ENCODE measurements at regions not wholly inside any gene's neighbourhood (a gene's known extent, or its start where the extent isn't known, plus 50 kb on each side); places are given as distances from the start of the nearest gene placed in this dataset.
"Not testable (repeated sequence)": the region's sequence is repeated elsewhere in the genome, so short reads cannot be mapped to it uniquely, and the experiment has no call there.

DNA sequence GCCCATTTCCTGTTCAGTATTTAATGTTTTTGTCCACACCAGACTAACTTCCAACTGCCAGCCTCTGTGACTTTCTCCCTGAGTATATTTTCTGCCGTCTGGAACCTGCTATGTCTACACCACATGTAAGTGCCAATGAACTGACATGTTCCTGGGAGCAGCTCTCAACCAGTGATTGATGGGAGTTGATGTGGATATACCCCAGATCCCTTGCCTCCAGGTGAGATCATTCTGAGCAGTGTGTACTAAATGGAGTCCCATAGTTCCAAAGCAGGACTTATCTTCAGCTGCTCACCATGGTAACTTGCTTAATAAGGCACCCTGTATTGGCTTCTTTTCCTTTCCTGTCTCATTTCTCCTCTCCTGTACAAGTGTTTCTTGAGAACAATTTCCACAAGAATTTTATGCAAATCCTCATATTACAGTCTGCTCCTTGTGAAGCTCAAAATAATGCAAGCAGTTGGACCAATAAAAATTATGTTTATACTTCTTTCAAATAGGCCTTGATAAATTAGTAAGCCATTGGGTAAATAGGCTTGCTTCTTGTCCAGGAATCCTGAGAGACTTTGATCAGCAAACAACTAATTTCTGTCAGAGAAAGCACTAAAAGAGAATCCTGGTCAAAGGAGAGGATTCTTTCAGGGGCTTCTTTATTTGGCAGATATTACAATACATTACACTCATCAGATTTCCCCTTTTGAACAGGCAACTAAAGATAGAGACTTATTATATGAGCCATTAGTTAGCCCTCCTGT, 911.7 kb upstream of the NDST4 start:
- DNase-seq, result no peak

- DNase-seq, result no peak
Measured at GRCh38 chr4:116023049-116023448, 909.6 kb upstream of the NDST4 start.

DNA sequence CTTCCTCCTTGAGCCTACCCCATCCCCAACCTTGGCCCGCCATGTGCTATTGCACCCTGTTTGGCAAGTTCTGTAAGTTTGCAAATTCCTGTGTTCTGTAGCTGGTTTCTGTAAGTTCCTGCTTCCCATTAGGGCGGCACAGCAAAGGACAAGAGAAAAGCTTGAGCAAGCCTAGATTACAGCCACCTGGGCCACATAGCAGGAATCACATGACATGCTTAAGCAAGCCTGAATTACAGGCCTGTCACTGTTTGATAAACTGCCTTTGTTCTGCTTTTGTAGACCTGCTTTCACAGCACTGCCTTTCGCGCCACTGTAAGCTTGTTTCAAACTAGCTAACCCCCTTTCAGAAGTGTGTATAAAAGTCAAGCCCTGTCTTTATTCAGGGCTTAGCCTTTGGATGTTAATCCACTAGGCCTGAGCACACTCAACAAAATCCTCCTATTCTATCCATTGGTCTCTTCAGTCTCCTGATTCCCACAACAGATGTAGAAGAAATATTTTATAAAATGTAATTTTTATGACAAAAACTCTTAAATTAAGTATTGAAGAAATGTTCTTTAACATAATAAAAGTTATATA, 906.8 kb upstream of the NDST4 start:
- no peak for DNase-seq

- no peak for DNase-seq
Measured at GRCh38 chr4:116018831-116019230, 905.4 kb upstream of the NDST4 start.

DNA sequence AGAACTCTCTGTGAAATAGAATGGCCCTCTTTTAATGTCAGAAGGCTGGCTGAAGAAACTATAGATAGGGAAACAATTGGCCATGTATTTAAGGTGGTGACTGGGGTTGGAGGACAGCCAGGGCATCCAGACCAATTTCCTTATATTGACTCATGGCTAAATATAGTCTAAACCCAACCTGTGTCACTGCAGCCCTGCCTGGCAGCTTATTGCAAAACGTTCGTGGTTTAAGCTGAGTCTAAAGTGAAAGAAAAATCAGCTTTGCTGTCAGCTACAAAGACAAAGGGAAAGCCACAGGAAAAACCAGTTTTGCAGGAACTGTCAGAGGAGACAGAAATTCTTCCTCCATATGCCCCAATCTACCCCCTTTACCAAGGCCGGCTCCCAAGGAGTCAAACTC, 902.8 kb upstream of the NDST4 start:
- peak in 1 of 3 donors; percentile 21 for DNase-seq

GRCh38 chr4:116015549-116015948, 902.1 kb upstream of the NDST4 start:
- no peak for DNase-seq

GRCh38 chr4:116015062-116015461, 901.6 kb upstream of the NDST4 start:
- DNase-seq, result no peak

GRCh38 chr4:116010923-116011322, 897.5 kb upstream of the NDST4 start:
- no peak for DNase-seq

GRCh38 chr4:116005806-116006088, 892.3 kb upstream of the NDST4 start:
- no peak for DNase-seq

GRCh38 chr4:116005037-116005805, 891.8 kb upstream of the NDST4 start:
- DNase-seq, result peak in 1 of 3 donors; percentile 6

- no peak for DNase-seq
Measured at GRCh38 chr4:116001291-116001690, 887.9 kb upstream of the NDST4 start.

DNA sequence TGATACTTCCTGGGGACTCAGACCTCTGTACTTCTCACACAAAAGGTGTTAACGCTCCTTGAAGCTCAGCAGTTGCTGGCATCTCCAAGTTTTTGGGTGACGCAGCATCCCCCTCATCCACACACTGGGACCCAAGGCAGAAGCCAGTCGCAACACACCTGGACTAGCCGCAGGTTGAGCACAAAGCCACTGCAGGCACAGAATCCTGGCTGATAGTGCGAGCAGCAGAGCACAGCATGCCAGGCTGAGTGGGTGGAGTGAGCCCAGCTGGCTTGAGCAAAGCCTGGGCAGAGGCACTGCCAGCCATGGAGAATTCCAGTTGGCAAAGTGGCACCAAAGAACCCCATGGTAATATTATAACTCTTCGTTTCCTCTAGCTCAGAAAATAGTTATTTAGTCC, 873.2 kb upstream of the NDST4 start:
- no peak for DNase-seq

DNA sequence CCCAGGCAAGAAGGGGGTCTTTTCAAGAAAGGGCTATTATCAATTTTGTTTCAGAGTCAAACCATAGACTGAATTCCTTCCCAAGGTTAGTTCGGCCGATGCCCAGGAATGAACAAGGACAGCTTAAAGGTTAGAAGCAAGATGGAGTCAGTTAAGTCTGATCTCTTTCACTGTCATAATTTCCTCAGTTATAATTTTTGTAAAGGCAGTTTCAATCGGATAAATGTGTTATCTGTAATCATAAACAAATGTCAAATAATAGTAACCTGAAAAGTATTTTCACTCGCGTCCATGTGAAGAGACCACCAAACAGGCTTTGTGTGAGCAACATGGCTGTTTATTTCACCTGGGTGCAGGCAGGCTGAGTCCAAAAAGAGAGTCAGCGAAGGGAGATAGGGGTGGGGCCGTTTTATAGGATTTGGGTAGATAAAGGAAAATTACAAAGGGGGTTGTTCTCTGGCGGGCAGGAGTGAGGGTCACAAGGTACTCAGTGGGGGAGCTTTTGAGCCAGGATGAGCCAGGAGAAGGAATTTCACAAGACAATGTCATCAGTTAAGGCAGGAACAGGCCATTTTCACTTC, 862.1 kb upstream of the NDST4 start:
- DNase-seq, result not testable (repeated sequence)

GRCh38 chr4:115973768-115974167, 860.3 kb upstream of the NDST4 start:
- no peak for DNase-seq

DNA sequence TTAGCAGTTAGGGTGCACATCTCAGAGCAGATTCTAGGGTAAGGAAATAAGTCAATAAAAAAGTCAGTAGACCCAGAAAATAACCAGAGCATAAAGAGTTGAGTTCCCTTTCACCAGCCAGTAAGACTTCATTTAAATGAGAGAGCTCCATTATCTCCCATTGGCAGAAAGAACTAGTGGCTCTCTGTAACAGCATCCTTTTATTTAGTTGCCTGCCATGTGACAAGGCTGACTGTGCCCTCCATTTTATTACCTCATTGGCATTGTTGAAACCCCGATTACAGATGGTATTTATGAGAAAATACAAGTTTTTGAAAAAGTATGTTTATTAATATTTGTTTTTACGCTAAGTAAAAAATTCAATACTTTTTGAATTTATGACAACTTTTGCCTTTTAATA, 859.5 kb upstream of the NDST4 start:
- no peak for DNase-seq

DNA sequence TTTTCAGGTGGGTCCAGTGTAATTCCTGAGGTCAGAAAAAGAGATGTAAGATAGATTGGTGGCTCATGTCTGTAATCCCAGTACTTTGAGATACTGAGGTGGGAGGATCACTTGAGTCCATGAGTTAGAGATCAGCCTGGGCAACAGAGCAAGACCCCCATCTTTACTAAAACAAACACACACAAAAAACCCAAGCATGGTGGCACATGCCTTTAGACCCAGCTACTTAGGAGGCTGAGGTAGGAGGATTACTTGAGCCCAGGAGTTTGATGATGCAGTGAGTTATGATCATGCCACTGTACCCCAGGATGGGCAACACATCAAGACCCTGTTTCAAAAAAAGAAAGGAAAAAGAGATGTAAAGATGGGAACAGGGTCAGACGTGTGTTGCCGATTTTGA, 857.4 kb upstream of the NDST4 start:
- DNase-seq, result no peak

DNA sequence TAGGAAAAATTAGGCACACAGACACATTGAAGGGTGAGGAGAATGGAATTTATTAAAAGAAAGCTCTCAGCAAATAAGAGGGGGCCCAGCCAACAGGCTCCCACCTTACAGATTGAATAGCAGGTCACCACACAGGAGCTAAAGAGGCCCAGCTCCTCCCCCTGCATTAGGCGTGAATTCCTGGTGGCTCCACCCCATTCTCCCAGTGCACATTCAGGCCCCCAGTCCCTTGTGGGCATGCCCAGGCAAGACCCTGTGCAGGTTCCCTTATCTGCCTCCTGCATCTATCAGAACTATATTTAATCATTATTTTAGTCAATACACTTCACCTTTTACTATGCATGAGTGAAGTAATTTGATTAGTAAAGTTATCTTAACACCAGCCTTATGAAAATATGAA, 856.3 kb upstream of the NDST4 start:
- DNase-seq, result no peak

DNA sequence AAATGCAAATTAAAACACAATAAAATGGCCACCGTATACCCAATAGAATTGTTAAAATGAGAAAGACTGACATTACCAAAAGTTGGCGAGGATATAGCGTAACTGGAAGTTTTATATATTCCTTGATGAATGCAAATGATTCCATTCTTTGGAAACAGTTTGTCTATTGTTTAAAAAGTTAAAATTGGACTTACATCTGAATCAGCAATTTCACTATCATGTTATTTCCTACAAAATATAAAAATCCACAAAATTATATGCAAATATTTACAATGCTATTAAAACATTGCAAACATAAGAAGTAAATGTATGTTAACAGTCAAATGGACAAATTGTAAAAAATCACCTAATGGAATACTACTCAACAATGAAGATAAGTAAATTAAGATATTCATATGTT, 852.2 kb upstream of the NDST4 start:
- no peak for DNase-seq

DNA sequence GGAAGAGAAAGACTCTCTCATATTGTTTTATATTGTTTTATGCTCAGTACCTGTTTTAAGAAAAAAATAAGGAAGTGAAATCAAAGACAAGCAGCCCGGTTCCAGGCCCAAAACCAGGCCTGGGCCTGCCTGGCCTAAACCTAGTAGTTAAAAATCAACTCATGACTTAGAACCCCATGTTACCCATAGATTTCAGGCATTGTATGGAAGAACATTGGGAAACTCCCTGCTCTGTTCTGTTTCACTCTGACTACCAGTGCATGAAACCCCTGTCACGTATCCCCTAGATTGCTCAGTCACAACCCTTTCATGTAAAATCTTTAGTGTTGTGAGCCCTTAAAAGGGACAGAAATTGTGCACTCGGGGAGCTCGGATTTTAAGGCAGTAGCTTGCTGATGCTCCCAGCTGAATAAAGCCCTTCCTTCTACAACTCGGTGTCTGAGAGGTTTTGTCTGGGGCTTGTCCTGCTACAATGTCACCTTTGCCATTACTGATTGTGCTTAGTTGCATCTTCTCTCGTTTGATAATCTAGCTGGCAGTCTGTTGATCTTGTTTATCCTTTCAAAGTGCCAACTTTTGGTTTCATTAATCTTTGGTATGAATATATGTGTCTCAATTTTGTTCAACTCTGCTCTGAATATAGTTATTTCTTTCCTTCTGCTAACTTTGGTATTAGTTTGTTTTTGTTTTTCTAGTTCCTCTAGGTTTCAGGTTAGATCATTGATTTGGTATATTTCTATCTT, 842.8 kb upstream of the NDST4 start:
- DNase-seq, result not testable (repeated sequence)

GRCh38 chr4:115950806-115951205, 837.4 kb upstream of the NDST4 start:
- no peak for DNase-seq

GRCh38 chr4:115949974-115950743, 836.7 kb upstream of the NDST4 start:
- not testable (repeated sequence) for DNase-seq
